K562 (cell line): ENCODE measurements at regions not wholly inside any gene's neighbourhood (a gene's known extent, or its start where the extent isn't known, plus 50 kb on each side); places are given as distances from the start of the nearest gene placed in this dataset.

Source experiments
- GABPA ChIP-seq: fragments of 200-800 bp; sonication (Bioruptor generic); conservative IDR thresholded peaks from 2 replicates; pipeline ENCODE4 v1.6.1; 2016; ENCODE audit warnings: low read depth, missing genetic modification characterization, missing compliant biosample characterization
- POLR2A ChIP-seq: fragments of 450-650 bp; conservative IDR thresholded peaks from 2 replicates; pipeline ENCODE4 v1.6.1; 2016
- RBM34 ChIP-seq: fragments of 200-400 bp; formaldehyde crosslinking; IDR thresholded peaks from 2 replicates; pipeline ENCODE4 v1.6.1; 2018; ENCODE audit warnings: low read length, borderline replicate concordance; ENCODE audit not compliant: insufficient read depth
- XRCC5 ChIP-seq: fragments of 200-400 bp; formaldehyde crosslinking; IDR thresholded peaks from 2 replicates; pipeline ENCODE4 v1.6.1; 2017; ENCODE audit warnings: low read depth, mild to moderate bottlenecking, low read length
- ZNF354B ChIP-seq: fragments of 250-450 bp; sonication (Bioruptor Pico); IDR thresholded peaks from 2 replicates; pipeline ENCODE4 v1.4.0; 2020
- TF ChIP-seq, protein P1 (sequence below), 2 experiments: fragments of 450-650 bp; formaldehyde crosslinking in 1 of 2; IDR thresholded peaks; 2 replicates each; pipeline versions ENCODE4 v1.4.0 to v1.6.1; 2014 to 2020; ENCODE audit warnings: mild to moderate bottlenecking in 2 of 2, borderline replicate concordance in 1 of 2, low read depth in 1 of 2
- TF ChIP-seq, protein P2 (sequence below): sonication (generic); formaldehyde crosslinking; IDR thresholded peaks from 2 replicates; pipeline ENCODE4 v1.8.0; 2022; ENCODE audit warnings: mild to moderate bottlenecking, missing genetic modification reagents
- TF ChIP-seq, protein P3 (sequence below), 3 experiments: IDR thresholded peaks in 2 of 3; conservative IDR thresholded peaks in 1 of 3; 2 replicates each; pipeline ENCODE4 v1.5.1; 2011 to 2012; ENCODE audit warnings: low read length in 3 of 3, mild to moderate bottlenecking in 3 of 3, control low read depth in 2 of 3, improper control_type of control experiment in 1 of 3, inconsistent platforms in 1 of 3, low read depth in 1 of 3, mixed read lengths in 1 of 3, moderate library complexity in 1 of 3; ENCODE audit not compliant: insufficient read depth in 2 of 3

DNA sequence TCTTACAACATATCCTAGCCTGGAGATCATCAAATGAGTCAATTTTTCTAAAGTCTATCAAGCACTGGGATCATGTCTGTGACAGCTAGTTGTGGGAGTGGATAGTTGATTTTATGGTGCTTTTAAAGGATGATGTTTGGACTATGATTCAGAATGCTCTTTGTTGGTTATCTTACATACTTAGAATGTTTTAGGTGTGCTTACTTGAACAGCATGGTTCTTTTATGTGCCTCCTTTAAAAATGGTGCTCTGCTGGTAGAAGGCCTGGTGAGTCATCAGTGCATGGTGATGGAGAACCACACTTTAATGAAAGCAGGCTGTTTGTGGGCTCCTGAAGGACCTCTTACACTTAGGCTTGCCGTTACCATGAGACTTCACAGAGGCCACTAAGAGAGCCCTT is 682.7 kb upstream of the FANCL start:
- TF ChIP-seq, protein P1, sequence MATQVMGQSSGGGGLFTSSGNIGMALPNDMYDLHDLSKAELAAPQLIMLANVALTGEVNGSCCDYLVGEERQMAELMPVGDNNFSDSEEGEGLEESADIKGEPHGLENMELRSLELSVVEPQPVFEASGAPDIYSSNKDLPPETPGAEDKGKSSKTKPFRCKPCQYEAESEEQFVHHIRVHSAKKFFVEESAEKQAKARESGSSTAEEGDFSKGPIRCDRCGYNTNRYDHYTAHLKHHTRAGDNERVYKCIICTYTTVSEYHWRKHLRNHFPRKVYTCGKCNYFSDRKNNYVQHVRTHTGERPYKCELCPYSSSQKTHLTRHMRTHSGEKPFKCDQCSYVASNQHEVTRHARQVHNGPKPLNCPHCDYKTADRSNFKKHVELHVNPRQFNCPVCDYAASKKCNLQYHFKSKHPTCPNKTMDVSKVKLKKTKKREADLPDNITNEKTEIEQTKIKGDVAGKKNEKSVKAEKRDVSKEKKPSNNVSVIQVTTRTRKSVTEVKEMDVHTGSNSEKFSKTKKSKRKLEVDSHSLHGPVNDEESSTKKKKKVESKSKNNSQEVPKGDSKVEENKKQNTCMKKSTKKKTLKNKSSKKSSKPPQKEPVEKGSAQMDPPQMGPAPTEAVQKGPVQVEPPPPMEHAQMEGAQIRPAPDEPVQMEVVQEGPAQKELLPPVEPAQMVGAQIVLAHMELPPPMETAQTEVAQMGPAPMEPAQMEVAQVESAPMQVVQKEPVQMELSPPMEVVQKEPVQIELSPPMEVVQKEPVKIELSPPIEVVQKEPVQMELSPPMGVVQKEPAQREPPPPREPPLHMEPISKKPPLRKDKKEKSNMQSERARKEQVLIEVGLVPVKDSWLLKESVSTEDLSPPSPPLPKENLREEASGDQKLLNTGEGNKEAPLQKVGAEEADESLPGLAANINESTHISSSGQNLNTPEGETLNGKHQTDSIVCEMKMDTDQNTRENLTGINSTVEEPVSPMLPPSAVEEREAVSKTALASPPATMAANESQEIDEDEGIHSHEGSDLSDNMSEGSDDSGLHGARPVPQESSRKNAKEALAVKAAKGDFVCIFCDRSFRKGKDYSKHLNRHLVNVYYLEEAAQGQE (IDR thresholded peaks at IDR 0.05; ENCODE audit: borderline replicate concordance), result no peak
- TF ChIP-seq, protein P1 (CRISPR knock-in tag; IDR thresholded peaks at IDR 0.05; ENCODE audit: low read depth), result no peak
- TF ChIP-seq POLR2A, result no peak
- TF ChIP-seq ZNF354B (CRISPR knock-in tag), result no peak
- no peak for TF ChIP-seq GABPA (tag)
- TF ChIP-seq, protein P2, sequence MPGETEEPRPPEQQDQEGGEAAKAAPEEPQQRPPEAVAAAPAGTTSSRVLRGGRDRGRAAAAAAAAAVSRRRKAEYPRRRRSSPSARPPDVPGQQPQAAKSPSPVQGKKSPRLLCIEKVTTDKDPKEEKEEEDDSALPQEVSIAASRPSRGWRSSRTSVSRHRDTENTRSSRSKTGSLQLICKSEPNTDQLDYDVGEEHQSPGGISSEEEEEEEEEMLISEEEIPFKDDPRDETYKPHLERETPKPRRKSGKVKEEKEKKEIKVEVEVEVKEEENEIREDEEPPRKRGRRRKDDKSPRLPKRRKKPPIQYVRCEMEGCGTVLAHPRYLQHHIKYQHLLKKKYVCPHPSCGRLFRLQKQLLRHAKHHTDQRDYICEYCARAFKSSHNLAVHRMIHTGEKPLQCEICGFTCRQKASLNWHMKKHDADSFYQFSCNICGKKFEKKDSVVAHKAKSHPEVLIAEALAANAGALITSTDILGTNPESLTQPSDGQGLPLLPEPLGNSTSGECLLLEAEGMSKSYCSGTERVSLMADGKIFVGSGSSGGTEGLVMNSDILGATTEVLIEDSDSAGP (CRISPR knock-in tag), result no peak
- no peak for TF ChIP-seq RBM34
- TF ChIP-seq, protein P3, sequence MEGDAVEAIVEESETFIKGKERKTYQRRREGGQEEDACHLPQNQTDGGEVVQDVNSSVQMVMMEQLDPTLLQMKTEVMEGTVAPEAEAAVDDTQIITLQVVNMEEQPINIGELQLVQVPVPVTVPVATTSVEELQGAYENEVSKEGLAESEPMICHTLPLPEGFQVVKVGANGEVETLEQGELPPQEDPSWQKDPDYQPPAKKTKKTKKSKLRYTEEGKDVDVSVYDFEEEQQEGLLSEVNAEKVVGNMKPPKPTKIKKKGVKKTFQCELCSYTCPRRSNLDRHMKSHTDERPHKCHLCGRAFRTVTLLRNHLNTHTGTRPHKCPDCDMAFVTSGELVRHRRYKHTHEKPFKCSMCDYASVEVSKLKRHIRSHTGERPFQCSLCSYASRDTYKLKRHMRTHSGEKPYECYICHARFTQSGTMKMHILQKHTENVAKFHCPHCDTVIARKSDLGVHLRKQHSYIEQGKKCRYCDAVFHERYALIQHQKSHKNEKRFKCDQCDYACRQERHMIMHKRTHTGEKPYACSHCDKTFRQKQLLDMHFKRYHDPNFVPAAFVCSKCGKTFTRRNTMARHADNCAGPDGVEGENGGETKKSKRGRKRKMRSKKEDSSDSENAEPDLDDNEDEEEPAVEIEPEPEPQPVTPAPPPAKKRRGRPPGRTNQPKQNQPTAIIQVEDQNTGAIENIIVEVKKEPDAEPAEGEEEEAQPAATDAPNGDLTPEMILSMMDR (IDR thresholded peaks at IDR 0.05 in 2 of 3, conservative IDR thresholded peaks at IDR 0.05 in 1 of 3; ENCODE audit: insufficient read depth in 2 of 3, low read depth in 1 of 3, low read length in 3 of 3), result no peak
- no peak for TF ChIP-seq XRCC5
